Progenitor cell of endocrine pancreas (in vitro differentiated cells): ENCODE measurements at regions not wholly inside any gene's neighbourhood (a gene's known extent, or its start where the extent isn't known, plus 50 kb on each side); places are given as distances from the start of the nearest gene placed in this dataset.

Source experiments
- DNase-seq: peaks from one replicate; pipeline ENCODE4 v3.0.0; 2021; ENCODE audit warnings: low spot score; ENCODE audit not compliant: unreplicated experiment
- H3K27ac Mint-ChIP-seq: 2 replicates; pipeline ENCODE4 v1.8.0; 2021; ENCODE audit warnings: mild to moderate bottlenecking, moderate library complexity, mixed read lengths
- H3K27me3 Mint-ChIP-seq: 2 replicates; pipeline ENCODE4 v1.8.0; 2021; ENCODE audit warnings: mixed read lengths
- H3K36me3 Mint-ChIP-seq: 2 replicates; pipeline ENCODE4 v1.8.0; 2022; ENCODE audit warnings: mixed read lengths; ENCODE audit not compliant: insufficient read depth
- H3K4me1 Mint-ChIP-seq: 2 replicates; pipeline ENCODE4 v1.8.0; 2021; ENCODE audit warnings: low read depth, mixed read lengths
- H3K4me3 Mint-ChIP-seq: 2 replicates; pipeline ENCODE4 v1.8.0; 2021; ENCODE audit warnings: low read depth, mild to moderate bottlenecking, moderate library complexity, mixed read lengths
- H3K9me3 Mint-ChIP-seq: 2 replicates; pipeline ENCODE4 v1.8.0; 2021; ENCODE audit warnings: low read depth, mixed read lengths
- TF ChIP-seq, protein P1 (sequence below): fragments of 200-600 bp; sonication (generic); IDR thresholded peaks from one replicate; pipeline ENCODE4 v1.5.0; 2021; ENCODE audit warnings: antibody characterized with exemption, mild to moderate bottlenecking; ENCODE audit not compliant: unreplicated experiment

DNA sequence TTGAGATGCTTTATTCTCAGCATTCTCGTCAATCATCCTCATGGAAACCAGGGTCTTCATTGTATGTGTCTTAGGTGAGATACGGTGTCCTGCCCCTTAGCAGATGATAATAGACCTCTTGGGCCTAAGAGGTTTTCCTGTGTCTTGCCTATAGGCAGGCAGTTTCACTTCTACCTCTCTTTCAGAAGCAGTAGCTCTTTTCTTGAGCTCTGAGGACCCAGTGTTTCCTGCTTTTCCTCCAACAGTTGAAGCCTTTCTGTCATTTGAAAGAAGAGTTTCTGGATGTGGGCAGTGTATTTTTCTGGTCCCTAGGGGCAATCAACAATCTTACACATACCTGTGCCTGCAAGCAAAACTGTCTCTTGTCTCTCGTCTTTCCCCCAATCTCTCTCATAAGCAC lies 1550.3 kb upstream of the LRRTM3 start:
- peaks cover 3% of the 10 kb centered on the region for H3K9me3 Mint-ChIP-seq
- no peak overlapping the region for H3K4me3 Mint-ChIP-seq
- peaks cover 2% of the 10 kb centered on the region for H3K4me1 Mint-ChIP-seq
- H3K36me3 Mint-ChIP-seq: no peaks in the 10 kb centered on the region
- H3K27me3 Mint-ChIP-seq: no peaks in the 10 kb centered on the region
- no peak for DNase-seq
- H3K27ac Mint-ChIP-seq: no peak overlapping the region
- TF ChIP-seq, protein P1, sequence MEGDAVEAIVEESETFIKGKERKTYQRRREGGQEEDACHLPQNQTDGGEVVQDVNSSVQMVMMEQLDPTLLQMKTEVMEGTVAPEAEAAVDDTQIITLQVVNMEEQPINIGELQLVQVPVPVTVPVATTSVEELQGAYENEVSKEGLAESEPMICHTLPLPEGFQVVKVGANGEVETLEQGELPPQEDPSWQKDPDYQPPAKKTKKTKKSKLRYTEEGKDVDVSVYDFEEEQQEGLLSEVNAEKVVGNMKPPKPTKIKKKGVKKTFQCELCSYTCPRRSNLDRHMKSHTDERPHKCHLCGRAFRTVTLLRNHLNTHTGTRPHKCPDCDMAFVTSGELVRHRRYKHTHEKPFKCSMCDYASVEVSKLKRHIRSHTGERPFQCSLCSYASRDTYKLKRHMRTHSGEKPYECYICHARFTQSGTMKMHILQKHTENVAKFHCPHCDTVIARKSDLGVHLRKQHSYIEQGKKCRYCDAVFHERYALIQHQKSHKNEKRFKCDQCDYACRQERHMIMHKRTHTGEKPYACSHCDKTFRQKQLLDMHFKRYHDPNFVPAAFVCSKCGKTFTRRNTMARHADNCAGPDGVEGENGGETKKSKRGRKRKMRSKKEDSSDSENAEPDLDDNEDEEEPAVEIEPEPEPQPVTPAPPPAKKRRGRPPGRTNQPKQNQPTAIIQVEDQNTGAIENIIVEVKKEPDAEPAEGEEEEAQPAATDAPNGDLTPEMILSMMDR: no peak

DNA sequence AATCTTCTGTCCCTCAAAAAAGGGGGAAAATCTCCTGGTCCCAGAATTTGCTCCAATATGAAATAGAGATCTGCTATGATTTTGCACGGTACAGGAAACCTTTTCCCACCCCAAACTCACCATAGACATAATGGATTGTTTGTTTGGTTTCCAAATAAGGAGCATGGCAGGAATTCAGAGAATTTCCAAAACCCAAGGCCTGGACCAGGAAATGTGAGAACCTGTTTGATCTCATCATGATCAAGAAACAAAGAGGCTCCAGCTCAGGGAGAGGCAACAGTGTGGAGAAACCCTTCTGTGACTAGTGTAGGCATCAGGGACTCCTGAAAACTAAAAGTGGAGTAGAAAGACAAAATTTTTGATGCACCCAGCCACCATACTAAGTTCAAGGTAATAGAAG lies 1548.1 kb upstream of the LRRTM3 start:
- TF ChIP-seq, protein P1: no peak
- H3K4me1 Mint-ChIP-seq: peaks cover 2% of the 10 kb centered on the region
- peaks cover 3% of the 10 kb centered on the region for H3K9me3 Mint-ChIP-seq
- H3K27ac Mint-ChIP-seq: no peak overlapping the region
- no peaks in the 10 kb centered on the region for H3K27me3 Mint-ChIP-seq
- no peak overlapping the region for H3K4me3 Mint-ChIP-seq
- no peak for DNase-seq
- no peaks in the 10 kb centered on the region for H3K36me3 Mint-ChIP-seq

DNA sequence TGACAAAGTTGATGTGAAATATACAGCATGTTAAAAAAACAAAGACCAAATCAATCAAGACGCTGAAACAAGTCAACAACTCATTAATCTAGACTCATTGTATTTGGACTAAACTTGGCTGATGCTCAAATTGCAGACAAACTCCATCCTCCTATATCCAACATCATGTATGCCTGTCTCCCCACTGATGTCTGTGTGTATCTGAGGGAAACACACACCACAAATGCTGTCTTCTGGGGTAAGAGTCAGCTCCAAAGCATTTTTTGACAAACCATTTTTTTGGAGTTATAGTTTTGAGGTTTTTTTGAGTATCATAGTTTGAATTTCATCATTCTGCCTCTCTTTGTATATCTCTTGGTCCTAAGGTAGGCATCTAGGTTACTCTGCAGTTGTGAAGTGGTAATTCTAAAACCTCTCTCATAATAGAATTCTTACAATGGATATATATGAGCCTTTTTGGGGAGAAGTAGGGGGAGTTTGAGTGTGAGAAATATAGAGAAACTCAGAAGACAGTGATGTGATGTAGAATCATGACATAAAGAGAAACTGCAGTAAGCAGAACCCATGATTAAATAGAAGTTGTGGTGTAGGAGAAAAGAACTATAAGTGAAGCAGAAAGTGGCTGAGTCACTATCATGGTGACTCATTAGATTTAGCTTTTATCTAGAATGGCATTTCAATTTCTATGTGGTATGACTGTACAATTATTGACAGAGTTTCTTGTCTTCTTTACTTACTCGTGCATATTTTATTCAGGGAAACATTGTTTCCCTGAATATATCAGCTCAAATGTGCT lies 1531.1 kb upstream of the LRRTM3 start:
- Mint-ChIP-seq H3K9me3 (no peaks in the 10 kb centered on the region), H3K27me3 (no peaks in the 10 kb centered on the region), H3K4me1 (no peaks in the 10 kb centered on the region), H3K36me3 (no peaks in the 10 kb centered on the region), H3K4me3 (no peak overlapping the region), H3K27ac (no peak overlapping the region)
- no peak for DNase-seq
- TF ChIP-seq, protein P1: no peak

DNA sequence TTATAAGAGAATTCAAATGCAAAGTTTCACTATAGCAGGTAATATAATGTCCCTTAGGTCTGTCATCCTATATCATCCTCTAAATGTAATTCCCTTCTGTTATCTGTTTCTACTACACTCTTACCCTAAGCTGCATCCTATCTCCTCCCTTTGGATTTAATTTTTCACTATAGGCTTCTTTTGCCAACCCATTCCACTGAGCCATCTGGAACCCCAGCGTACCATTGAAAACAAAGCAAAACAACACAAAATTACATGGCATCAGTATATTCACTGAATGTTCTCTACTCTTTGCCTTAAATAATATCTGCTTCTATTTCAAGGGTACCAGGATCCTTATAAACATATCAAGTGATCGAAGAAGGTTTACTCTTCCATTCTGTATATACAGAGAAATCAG lies 1530.2 kb upstream of the LRRTM3 start:
- H3K4me1 Mint-ChIP-seq: no peaks in the 10 kb centered on the region
- no peak overlapping the region for H3K27ac Mint-ChIP-seq
- H3K9me3 Mint-ChIP-seq: no peaks in the 10 kb centered on the region
- H3K4me3 Mint-ChIP-seq: no peak overlapping the region
- TF ChIP-seq, protein P1: no peak
- no peaks in the 10 kb centered on the region for H3K36me3 Mint-ChIP-seq
- no peaks in the 10 kb centered on the region for H3K27me3 Mint-ChIP-seq
- DNase-seq: no peak

DNA sequence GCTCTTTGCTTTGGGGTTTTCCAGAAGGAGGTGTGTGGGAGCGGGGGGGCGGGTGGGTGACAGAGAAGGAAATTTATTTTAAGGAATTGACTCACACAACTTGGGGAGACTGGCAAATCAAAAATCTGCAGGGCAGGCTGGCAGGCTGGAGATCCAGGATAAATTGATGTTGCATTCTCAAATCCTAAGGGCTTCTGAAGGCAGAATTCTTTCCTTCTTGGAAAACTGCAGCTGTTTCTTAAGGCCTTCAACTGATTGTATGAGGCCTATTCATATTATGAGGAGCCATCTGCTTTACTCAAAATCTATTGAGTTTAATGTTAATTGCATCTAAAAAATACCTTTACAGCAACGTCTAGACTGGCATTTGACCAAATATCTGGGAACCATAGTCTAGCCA lies 1528.8 kb upstream of the LRRTM3 start:
- Mint-ChIP-seq H3K36me3 (no peaks in the 10 kb centered on the region), H3K4me3 (no peak overlapping the region), H3K27ac (no peak overlapping the region), H3K27me3 (no peaks in the 10 kb centered on the region), H3K9me3 (no peaks in the 10 kb centered on the region), H3K4me1 (no peaks in the 10 kb centered on the region)
- TF ChIP-seq, protein P1: no peak
- no peak for DNase-seq
